ENCODE measurements at regions not wholly inside any gene's neighbourhood (a gene's known extent, or its start where the extent isn't known, plus 50 kb on each side); places are given as distances from the start of the nearest gene placed in this dataset.

DNA sequence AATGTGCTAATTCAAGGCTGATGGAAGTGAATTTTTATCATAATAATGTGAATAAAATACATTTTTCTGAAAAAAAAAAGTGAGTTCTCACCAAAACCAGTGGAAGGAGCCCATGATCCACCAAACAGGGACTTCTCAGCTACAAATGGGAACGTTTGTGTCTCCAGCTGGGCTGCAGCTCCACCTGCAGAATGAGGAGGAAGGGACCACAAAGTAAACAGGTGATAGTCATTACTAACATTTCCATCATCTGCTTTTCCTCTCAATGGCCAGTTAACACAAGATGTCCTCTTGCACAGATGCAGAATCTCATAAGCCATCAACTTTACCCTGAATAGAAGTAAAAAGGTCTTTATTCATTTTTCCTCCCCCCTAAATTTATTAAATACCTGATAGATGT lies 246.2 kb downstream of the MRPL39 start:
- DNase-seq (ENCODE audit: low read depth, low spot score), result no peak
- no peak overlapping the region for H3K4me3 ChIP-seq (ENCODE audit: low read depth, low read length)
- TF ChIP-seq, protein P1, sequence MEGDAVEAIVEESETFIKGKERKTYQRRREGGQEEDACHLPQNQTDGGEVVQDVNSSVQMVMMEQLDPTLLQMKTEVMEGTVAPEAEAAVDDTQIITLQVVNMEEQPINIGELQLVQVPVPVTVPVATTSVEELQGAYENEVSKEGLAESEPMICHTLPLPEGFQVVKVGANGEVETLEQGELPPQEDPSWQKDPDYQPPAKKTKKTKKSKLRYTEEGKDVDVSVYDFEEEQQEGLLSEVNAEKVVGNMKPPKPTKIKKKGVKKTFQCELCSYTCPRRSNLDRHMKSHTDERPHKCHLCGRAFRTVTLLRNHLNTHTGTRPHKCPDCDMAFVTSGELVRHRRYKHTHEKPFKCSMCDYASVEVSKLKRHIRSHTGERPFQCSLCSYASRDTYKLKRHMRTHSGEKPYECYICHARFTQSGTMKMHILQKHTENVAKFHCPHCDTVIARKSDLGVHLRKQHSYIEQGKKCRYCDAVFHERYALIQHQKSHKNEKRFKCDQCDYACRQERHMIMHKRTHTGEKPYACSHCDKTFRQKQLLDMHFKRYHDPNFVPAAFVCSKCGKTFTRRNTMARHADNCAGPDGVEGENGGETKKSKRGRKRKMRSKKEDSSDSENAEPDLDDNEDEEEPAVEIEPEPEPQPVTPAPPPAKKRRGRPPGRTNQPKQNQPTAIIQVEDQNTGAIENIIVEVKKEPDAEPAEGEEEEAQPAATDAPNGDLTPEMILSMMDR (IDR thresholded peaks at IDR 0.05; ENCODE audit: low read depth, low read length), result no peak
- in situ Hi-C loops (cut with HindIII; ENCODE audit: low sequenced_read_pairs), result no loop called here

- in situ Hi-C loops (cut with HindIII; ENCODE audit: low sequenced_read_pairs), result no loop called here
- DNase-seq (ENCODE audit: low read depth, low spot score), result no peak
- H3K4me3 ChIP-seq (ENCODE audit: low read depth, low read length), result no peak overlapping the region
- TF ChIP-seq, protein P1 (IDR thresholded peaks at IDR 0.05; ENCODE audit: low read depth, low read length), result peak; percentile 32
Observed at GRCh38 chr21:25360593-25360992, 246.7 kb downstream of the MRPL39 start.

DNA sequence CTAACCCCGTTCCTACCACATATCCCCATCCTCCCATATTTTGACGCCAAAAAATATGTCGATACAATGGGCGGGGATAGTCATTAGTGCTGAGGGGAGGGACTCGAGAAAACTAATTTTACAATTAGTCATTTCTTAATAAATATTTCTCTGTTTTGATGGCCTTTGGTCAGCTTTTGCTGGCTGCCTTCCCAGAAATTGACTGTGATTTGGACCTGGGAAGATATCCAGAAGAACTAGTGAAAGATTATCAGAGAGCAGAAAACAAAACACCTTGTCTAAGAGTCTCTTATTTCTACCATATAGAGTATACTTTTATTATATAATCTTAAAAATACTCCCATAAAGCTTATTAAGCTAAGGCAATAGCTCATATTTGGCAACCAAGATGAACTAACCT lies 247.6 kb downstream of the MRPL39 start:
- no peak for DNase-seq (ENCODE audit: low read depth, low spot score)
- in situ Hi-C loops (cut with HindIII; ENCODE audit: low sequenced_read_pairs), result no loop called here
- TF ChIP-seq, protein P1 (IDR thresholded peaks at IDR 0.05; ENCODE audit: low read depth, low read length), result no peak
- no peak overlapping the region for H3K4me3 ChIP-seq (ENCODE audit: low read depth, low read length)

DNA sequence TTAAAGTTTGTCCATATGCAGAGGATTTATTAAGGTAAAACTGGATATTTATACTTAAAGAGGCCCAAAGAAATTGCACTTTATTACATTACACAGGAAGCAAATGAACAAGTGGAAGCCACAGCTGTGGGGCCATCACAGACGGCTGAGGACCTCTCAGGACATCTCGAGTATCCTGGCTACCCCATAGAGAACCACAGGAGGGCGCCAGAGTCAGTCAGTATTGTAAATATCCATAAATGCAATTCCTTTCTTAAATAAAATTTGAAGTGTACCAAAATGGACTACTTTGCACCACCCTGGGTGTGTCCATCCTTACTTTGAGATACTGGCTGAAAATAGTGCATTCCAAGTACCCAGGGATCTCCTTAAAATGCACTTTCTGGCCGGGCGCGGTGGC lies 257.2 kb downstream of the MRPL39 start:
- in situ Hi-C loops (cut with HindIII; ENCODE audit: low sequenced_read_pairs), result no loop called here
- no peak overlapping the region for H3K4me3 ChIP-seq (ENCODE audit: low read depth, low read length)
- peak; percentile 61 for DNase-seq (ENCODE audit: low read depth, low spot score)
- TF ChIP-seq, protein P1 (IDR thresholded peaks at IDR 0.05; ENCODE audit: low read depth, low read length), result peak; percentile 81

GRCh38 chr21:25343774-25344545 lies 263.3 kb downstream of the MRPL39 start:
- in situ Hi-C loops (cut with HindIII; ENCODE audit: low sequenced_read_pairs), result no loop called here

DNA sequence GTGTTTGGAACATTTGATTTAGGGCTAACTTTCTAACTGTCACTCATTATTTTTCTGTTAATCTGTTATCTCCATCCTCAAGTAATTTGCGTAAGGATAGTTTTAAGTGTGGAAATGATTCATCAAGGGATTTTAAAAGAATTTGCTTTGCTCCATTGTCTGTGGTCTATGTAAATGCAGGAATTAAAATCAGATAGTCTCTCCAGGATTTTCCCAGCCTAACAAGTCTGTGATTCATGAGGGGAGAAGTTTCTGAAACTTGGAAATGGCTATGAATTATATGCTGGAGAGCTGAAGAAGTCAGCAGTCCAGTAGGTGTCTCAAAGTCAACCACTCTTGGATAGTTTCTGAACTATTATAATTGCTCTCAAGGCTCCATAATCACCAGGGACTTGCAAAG lies 264.5 kb downstream of the MRPL39 start:
- in situ Hi-C loops (cut with HindIII; ENCODE audit: low sequenced_read_pairs), result no loop called here
- no peak for DNase-seq (ENCODE audit: low read depth, low spot score)
- TF ChIP-seq, protein P1 (IDR thresholded peaks at IDR 0.05; ENCODE audit: low read depth, low read length), result no peak
- H3K4me3 ChIP-seq (ENCODE audit: low read depth, low read length), result no peak overlapping the region

More at GRCh38 chr21:25343774-25344545, 263.3 kb downstream of the MRPL39 start:
- TF ChIP-seq, protein P1 (IDR thresholded peaks at IDR 0.05; ENCODE audit: low read depth, low read length), result no peak
- H3K4me3 ChIP-seq (ENCODE audit: low read depth, low read length), result no peak overlapping the region
- no peak for DNase-seq (ENCODE audit: low read depth, low spot score)
